Right ventricle myocardium superior (tissue), 1 donor: ENCODE measurements at regions not wholly inside any gene's neighbourhood (a gene's known extent, or its start where the extent isn't known, plus 50 kb on each side); places are given as distances from the start of the nearest gene placed in this dataset.

Experiments used
- ATAC-seq: fragments of 200-7000 bp; cut with Tn5 transposase; one replicate; pipeline ENCODE4 v1.9.1; 2020; ENCODE audit warnings: mild to moderate bottlenecking; ENCODE audit not compliant: poor library complexity
- DNase-seq: peaks from one replicate; pipeline ENCODE4 v3.0.0-alpha.2; 2020
- intact Hi-C: fragments of 100-400 bp; cut with DNase I; formaldehyde crosslinking; loops from one replicate; pipeline ENCODE4 v1.11.2; 2022
- donor health status: DM: no; HTN: yes; CAD: no; lungs with severe emphysema.

DNA sequence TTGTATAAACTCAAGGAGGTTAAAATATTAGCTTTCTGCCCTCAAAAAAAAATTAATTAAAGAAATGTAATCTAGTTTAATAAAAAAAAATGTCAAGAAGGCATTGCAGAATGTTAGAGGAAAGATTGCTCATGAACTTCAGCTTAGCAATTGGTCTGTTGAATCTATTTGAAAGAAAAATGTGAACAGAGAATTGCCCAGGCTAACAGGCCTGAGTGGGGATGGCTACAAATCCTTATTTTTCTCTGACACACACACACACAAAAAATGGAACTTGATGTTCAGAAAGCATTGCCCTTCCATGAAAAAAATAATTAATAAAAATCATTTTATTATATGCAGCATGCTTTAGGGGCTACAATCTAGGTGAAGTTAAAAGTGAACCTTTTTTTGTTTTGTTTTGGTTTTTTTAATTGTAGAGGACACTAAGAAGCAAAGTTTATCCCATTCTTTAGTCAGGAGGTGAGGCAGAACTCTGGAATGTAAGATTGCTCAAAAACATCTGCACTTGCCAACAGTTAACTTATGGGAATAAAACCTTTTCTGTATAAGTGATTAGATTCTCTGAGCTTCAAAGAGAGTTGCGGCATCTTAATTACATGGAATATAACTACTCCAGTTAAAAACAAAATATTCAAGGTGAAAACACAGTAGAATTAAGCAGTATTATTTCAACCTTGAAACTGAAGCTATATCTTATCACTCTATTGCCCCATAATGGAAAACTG is 658.5 kb upstream of the ADGRL2 start:
- intact Hi-C loops = no loop called here
- ATAC-seq = no peak
- no peak for DNase-seq

DNA sequence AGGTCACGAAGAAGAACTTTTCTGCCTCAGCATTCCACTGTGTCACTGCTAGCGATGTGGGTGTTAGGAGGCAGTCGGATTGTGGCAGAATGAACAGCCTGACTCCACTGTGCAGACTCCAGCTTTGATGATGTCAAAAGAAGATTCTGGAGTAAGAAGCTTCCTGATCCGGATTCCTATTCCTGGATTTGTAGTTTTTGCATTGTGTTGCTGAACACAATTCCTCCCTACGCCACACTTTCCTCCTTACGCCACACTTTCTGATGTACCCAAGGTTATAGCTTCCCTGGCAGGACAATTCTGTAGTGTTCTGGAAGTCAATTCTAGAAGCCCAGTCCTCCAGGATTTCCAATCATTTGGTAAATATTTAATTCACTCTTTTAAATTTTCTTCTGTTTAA is 665.2 kb upstream of the ADGRL2 start:
- intact Hi-C loops = no loop called here
- DNase-seq (no peak), ATAC-seq (no peak)

DNA sequence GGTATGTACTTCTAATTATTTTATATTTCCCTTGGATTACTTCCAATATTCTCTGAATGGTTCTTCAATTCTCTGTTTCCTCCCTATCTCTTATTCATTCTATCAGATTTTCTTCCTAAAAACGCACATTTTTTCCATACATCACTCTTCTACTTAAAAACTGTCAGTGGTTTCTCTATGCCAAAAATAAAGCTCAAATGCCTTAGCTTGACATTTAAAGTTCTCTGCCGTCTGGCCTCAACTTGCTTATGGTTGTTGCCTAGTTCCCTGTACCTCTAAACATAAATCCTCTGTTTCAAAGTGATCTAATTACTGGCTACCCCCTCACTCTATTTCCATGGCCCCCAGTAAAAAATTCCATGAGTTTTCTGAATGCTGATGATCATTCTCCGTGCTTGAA is 671.0 kb upstream of the ADGRL2 start:
- intact Hi-C loops = no loop called here
- DNase-seq = no peak
- no peak for ATAC-seq

DNA sequence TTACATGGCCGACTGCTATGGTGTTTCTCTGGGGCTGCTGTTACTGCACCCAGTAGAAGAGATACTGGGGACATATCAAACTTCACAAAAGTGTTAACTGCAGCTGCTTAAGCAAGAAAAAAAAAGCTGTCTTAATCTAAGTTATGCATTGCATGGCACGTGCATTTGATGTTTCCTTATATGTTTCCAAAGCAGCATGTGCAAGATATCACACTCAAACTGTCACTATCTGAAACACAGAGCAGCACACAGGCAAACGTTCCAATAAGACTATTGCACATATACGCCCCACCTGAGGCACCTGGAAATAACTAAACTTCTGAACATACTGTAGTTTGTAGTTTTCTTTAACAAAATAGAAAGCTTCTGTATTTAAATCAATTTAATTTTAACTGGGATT is 671.4 kb upstream of the ADGRL2 start:
- DNase-seq (no peak), ATAC-seq (peak; percentile 39)
- intact Hi-C loops = no loop called here

DNA sequence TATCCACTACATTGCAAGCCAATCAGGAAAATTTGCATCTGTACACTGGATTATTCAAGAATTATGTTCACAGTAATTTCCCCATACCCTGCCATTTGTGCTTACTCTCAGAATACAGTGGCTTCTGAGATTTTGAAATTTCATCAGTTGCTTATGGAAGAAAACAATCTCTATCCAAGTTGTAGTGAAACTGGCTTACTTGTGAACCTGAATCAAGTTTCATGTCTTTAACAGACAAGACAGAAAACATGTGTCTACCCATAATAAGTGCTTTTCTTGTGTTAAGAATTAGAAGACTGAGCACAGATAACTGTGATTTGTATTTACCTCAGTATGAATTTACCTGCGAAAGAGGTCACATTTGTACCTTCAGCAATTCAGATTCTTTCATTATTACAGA is 672.7 kb upstream of the ADGRL2 start:
- no peak for DNase-seq
- intact Hi-C loops = no loop called here
- no peak for ATAC-seq

DNA sequence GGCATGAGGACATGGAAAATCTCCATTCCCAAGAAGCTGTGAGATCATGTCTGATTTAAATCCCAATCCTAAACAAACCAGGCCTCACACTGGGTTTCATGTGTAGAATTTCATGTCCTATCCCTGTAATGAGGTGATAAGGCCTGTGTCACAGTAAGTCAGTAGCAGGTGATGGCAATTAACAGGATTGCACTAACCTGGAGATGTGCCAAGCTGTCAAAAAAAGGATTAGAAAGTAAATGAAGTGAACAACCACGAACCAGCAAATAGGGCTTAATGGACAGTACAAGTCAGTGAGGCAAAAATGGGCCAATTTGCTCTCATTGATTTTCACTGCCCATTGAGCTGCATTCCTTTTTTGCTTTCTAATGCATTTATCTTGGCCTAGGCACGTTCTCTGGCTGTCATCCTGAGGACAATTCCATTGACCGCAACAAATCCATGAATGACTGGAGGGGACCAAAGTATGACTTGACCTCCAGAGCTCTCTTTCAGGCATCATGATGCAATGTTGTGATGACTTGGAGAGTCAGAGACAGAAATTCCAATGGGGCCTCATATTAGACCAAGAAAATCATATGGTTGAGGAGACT is 673.6 kb upstream of the ADGRL2 start:
- intact Hi-C loops = no loop called here
- no peak for ATAC-seq
- no peak for DNase-seq

DNA sequence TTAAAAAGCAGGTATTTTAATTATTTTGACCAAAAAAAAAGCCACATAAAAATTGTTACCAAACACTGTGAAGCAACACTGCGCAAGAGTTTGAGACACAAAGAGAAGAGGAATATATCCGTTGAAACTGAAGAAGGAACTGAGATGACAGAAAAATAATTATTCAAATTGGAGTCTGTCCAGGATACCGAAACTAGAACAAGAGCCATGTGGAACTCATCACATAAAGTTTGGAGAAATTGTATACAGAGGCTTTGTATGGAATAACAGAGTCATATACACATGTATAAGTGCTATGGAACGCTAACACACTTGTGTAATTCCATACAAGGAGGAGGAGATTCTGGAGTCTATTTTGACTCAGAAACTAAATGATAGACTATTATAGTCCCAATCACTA is 675.1 kb upstream of the ADGRL2 start:
- DNase-seq = no peak
- no peak for ATAC-seq
- intact Hi-C loops = no loop called here

DNA sequence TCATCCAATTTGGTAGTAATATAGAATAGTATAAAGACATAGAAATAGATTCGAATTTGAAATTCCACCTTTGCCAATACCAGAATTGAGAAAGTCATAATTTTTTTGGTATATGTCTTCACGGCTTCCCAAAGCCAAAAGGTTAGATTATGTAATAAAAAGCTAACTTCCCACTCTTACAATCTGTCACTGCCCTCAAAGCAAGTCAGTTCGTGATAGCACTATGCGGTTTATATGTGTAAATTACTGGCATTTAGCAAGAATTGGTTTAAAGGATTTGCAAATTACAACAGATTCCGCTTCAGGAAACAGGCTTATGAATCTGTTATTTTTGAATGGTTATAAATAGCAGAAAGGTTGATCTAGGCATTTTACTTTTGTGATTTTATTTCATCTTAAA is 679.4 kb upstream of the ADGRL2 start:
- intact Hi-C loops = no loop called here
- ATAC-seq = no peak
- no peak for DNase-seq

DNA sequence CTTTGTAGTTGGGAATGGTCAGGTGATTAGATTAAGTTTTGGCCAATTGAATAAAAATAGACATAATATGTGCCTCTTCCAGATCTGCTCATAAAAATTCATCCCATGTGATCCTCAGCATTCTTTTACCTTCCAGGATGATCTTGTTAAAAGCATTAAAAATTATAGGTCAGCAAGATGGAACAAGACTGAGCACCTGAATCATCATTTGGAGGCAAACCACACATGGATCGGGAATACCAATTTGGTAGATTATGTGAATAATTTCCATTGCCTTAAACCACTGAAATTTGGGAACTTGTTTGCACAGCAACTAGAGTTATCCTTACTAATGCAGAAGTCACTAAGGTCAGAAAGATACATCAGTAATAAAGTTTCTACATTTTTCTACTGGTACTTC is 681.4 kb upstream of the ADGRL2 start:
- DNase-seq (no peak), ATAC-seq (no peak)
- intact Hi-C loops = no loop called here

DNA sequence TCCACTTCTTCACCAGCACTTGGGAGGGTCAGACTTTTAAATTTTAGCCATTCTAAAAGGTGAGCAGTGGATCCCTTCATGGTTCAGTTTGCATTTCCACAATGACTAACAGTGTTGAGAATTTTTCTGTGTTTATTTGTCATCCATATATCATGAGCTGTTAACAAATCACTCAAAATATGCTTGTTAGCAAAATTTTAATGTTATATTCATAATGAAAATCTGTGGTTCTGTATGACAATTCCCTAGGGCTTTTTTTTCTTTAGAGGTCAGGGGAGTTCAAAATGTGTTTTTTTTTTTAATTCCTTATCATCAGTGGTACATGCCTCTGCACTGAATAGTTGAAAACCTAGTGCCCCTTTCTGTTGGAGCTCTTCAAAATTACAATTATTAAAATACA is 682.2 kb upstream of the ADGRL2 start:
- intact Hi-C loops = no loop called here
- no peak for DNase-seq
- ATAC-seq = no peak

DNA sequence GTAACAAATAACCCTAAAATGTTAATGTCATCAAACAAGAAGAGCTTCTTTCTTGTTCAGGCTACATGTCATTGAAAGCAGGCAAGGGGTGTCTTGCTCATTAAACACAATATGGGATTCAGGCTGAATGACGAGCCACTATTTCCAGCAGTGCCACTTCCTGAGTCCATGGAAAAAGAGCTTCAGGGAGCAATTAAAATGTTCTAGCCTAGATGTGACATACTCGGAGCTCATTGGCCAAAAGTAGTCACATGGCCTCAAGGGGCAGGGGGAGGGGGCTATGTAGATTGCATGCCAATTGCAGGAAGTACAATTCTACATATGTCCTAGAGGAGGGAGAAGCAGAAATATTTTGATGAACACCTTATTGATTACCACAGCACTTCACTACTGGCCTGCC is 685.3 kb upstream of the ADGRL2 start:
- no peak for DNase-seq
- no peak for ATAC-seq
- intact Hi-C loops = no loop called here

DNA sequence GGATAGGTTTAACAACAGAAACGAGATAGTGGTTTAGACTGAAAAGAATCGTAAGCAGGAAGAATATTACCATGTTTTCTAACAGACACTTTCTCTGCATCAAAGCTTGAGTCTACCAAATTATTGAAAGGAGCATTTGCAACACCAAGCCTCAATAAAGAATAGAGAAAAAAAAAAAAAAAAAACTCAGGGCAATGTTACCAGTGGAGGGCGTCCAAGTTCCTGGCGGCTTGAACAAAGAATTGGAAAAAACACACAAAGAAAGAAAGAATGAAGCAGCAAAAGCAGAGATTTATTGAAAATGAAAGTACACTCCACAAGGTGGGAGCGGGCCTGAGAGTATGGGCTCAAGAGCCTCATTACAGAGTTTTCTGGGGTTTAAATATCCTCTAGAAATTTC is 686.5 kb upstream of the ADGRL2 start:
- ATAC-seq (no peak), DNase-seq (no peak)
- intact Hi-C loops = no loop called here

DNA sequence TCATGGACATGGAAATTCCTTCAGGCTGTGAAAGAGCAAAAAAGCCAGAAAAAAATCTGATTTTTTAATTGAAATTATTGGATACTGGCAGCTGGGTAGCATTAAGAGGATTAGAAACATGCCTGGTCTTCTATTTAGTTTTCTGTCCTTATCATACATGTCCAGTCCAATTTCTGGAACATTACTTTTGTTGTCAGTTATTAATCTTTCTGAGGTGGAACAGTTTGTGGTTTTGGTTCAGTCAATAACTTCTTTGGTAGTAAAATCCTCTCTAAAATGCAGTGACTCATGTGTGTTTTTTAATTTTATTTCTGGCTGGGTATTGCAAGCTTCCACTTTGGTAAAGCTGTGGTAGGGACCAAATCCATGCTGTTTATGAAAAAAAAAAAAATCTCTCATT is 687.0 kb upstream of the ADGRL2 start:
- no peak for DNase-seq
- intact Hi-C loops = no loop called here

DNA sequence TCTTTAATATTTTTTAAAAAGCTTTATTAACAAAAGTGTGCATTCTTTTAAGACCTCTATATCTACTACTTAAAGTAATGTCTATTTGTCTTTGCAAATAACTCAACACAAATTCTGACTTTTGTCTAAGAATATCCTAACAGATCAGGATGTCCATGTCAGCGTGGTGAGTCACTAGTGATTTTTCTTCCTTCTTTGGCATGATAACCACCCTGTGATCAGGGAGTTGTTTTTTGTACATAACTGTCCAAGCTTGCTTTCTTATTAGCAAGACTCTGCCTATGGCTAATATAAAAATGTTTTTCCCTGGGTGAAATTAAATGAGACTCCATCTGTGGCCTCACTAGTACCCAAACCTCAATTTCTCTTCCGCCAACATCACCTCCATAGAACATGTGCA is 688.9 kb upstream of the ADGRL2 start:
- intact Hi-C loops = no loop called here
- ATAC-seq (no peak), DNase-seq (no peak)

More for the DNA sequence above, 687.0 kb upstream of the ADGRL2 start:
- no peak for ATAC-seq

DNA sequence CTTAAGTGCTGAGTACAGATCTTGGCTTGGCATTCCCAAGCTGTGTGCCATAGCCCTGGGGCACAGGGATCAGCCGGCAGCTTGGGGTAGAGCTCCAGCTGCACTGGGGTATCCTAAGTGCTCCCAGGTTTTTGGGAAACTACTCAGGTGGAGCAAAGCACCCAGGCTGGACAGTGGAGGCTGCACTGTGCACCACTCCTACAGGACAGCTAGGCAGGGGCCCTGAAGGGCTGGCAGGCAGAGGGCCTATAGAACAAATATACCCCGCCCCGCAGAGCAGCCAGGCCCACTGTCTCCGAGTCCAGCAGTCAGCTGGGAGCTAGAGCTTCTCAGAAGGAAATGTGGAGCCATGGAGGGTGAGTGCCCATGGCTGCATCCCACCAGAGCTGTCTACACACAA is 691.7 kb upstream of the ADGRL2 start:
- DNase-seq = no peak
- no peak for ATAC-seq
- intact Hi-C loops = no loop called here

DNA sequence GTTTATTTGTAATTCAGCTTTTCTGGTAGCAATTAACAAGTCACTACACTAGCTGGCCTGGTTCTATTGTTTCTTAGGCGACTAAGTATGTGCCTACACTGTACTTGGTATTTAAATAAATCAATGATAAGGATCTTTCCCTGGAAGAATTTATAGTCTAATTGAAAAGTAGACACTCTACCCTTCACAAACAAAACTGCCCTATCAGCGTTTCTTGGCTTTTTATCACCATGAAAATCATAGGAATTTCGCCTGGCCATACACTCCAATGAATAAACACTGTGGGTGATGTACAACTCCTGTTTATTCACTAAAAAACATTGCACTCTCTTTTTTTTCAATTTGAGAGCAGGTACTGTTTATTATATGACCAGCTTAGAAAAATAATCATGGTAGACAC is 702.9 kb upstream of the ADGRL2 start:
- DNase-seq (no peak), ATAC-seq (no peak)
- intact Hi-C loops = no loop called here

DNA sequence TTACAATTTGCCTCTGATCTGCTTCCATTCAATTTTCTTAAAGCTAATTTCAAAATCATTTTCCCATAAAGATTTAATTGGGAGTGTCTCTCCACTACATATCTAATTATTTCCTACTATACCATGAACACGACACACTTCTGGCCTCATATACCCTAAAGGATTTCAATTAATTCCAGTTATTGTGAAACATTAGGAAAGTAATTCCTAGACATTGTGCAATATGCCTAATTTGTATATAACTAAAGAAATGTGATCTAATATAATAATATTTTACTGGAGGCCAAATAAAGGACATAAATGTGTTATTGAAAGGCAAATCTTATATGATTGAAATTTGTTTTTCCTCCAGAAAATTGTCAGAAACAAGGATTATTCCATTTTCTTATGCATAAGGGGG is 727.2 kb upstream of the ADGRL2 start:
- intact Hi-C loops = no loop called here
- no peak for ATAC-seq
- no peak for DNase-seq

DNA sequence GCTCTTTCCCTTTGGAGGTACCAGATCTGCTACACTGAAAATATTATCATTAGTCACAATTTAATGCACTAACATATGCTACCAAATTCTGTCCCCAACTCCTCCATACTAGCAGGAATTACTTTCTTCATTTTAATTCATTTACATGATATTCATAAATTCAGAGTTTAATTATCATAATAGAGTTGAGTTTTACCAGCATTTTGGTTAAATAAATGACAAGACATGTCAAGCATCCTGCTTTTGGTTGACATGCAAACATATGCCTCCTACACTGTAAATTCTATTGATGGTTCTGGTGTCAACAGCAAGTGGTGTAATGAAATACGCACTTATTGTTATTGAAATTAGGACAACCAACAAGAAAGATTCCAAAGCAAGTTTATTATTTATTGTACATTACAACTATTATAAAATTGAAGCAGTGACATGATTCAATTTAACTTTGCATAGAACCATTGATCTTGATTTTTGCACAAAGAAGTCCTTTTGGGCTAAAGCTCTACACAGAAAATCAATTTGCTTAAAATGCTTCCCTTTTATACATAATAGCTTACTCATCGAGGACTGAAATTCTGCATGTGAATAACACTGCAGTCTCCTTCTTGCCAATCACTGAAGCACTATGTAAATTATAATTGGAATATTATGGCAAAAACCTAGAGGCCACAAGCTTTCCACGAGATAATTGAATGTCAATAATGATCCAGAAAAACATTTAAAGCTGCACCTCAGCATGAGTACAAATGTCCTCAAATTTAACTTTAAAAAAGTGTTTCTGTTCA is 728.6 kb upstream of the ADGRL2 start:
- ATAC-seq = no peak
- no peak for DNase-seq
- intact Hi-C loops = no loop called here

DNA sequence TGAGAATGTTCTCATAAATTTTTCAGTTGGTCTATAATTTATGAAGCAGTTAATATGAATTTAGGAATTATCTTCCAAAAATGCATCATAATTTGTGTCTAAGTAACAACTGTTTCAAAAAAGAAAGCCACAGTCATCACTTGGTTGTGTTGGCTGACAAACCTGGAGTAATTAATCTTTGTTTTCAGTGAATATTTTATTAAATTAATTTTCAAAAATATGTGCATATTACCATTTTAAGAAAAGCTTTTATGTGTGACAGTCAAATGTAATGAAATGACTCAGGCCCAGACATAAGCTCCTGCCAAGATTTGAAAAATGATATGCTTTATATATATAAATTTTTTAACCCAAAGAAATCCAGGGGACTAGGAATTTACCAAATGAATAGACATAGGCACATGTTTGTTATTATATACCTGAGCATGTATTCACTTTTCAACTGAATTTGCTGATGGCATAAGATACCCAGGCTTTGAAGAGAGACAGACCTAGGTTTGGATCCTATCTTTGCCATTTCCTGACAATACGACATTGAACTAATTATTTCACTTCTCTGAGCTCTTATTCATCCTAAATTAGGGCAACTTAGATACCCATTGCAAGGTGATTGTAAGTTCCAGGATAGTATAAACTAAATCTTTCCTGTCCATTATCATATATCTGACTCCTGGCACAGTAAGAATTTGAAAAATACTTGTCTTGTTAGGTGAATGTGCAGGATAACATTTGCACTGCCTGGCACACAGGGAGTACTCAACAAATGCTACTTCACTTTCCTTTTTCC is 729.5 kb upstream of the ADGRL2 start:
- intact Hi-C loops = no loop called here
- no peak for ATAC-seq
- DNase-seq = no peak

DNA sequence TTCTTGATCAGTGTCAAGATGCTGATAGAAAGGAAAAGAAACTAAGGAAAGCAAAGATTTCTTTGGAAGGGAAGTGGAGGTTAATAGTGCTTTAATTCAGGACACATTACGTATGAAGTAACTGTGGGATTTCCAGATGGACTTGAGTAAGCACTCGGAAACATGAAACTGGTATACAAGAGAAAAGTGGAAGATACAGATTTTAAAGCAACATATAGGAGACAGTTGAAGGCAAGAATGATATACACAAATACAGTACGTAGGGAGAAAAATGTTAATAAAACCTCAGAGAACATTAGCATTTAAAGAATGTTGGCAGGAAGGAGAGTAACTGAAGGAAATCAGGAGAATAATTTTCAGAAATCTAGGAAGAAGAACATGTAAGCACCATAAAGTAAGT is 730.9 kb upstream of the ADGRL2 start:
- no peak for DNase-seq
- no peak for ATAC-seq
- intact Hi-C loops = no loop called here
